ENCODE measurements at regions not wholly inside any gene's neighbourhood (a gene's known extent, or its start where the extent isn't known, plus 50 kb on each side); places are given as distances from the start of the nearest gene placed in this dataset.

DNA sequence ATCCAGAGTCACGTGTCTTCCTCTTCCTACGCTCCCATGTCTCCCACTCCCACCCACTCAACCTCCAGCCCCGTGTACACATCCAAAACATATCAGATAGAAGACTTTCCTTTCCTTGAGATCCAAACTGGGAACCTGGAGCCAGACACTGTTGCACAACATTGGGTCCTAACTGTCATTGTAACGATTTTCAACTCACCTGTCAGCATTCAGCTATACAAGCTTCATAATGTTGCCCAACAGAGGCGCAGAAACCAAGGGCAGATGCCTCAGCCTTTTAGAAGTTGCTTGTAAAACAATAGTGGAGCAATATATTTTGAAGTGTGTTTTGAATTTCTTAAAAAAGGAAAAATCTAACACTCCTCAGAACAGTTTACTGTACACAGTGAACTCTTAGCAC, 84.9 kb upstream of the GLIS3 start:
- DNase-seq (ENCODE audit: low spot score): no peak

DNA sequence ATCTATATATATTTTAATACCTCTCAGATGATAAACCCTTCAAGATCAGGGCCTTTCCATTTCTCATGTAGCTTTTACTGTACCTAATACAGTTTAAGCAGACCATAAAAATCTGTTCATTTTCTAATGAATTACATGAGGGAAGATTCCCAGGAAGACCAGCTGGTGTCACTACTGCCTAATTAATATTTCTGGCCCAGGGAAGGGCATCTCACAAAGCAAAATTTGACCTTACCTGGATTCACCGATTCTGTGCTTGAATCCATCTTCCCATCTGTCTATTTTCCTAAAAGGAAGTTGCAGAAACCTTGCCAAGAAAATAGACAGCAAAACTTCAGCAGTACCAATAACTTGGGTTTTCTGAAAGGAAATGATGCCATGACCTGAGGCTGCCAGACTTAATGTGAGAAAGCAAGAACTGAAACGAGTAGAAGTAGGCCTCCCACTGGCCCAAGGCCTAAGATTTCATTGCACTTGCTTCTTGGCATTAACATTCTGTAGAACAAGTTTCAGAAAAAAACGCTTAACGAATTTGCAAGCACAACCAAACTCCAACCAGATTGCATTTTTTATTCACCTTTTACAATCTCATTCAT, 83.0 kb upstream of the GLIS3 start:
- peak; percentile 53 for DNase-seq (ENCODE audit: low spot score)

DNA sequence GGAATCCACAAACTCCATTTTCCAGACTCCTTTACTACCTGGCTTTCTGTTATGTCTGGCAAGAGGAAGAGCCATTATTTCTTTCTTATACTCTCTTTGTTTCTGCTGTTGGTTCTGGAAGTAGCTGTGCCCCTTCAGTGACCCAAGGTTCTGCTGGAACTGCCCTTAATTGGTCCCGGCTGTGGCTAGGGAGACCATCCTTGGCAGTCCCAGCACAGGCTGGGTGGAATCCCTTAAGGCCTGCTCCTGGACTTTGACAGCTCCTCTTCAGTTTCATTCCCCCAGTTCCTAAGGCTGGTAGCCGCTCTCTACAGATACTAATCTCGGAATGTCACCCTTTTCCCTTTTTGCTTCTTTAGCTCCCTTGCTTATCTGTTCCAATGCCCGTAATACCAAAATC, 81.9 kb upstream of the GLIS3 start:
- DNase-seq (ENCODE audit: low spot score): no peak

DNA sequence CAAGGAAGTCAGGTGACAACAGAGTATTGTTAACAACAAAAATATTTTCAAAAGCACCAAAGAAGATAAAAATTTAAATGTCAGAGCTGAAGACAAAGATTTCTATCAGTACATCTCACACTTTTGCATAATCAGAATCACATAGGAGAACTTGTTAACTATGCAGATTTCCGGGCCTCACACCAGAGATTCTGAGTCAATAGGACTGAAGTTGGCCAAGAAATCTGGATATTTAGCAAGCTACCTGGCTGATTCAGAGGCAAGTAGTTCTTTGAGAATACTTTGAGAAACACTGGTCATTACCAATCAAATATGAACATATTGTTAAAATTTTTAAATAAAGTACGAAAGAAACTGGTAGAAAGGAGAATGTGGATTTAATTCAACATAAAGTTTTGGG, 80.5 kb upstream of the GLIS3 start:
- no peak for DNase-seq (ENCODE audit: low spot score)

DNA sequence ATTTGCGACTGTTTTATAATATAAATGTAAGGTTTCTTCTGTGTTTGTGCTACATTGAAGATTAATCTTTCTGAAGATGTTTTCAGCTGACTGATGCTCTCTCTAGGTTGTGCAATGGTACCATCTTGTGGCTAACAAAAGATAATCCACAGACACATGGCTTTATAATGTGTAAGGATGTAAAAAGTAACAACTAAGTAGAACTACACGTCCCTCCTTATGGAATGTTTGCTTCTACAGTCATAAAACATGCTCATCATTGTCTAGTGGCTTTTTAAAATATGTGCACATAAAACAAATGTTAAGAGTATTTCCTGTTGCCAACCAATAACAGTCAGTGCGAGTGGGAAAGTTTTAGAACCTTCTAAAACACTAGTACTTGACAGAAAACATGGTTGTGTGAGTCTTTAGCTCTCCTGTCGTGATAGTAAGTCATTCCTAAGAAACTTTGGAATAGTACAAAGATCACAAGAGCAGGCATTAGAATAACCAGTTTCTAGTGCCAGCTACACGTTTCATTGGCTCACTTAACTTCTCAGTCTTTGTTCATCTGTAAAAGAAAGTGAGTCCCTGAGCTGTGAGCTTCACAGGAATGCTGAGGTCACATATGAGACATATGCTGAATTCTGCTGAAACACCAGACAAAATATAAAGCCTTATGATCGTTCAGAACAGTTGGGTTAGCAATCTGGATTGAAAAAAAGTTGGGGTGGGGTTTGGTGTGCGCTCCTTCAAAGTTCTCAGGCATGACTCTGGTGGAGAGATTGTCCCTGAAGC, 75.7 kb upstream of the GLIS3 start:
- DNase-seq (ENCODE audit: low spot score): peak; percentile 76

DNA sequence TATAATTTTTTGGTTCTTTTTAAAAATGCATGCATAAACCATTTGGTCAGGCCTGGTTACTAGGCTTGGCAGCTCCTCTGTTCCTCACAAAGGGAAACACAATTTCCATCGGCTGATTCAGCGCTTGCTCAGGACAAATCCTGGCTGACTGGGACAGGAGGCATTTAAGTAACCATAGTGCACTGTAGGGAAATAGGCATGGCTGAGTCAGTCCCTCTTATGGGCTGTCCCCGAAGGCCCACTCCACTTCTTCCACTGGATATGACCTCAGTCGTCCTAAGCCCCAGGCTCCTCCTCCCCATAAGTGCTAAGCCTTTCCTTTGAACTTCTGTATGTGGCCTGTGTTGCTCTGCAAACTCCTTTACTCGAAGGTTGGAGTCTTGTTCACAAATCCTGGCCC, 71.2 kb upstream of the GLIS3 start:
- peak; percentile 97 for DNase-seq (ENCODE audit: low spot score)

DNA sequence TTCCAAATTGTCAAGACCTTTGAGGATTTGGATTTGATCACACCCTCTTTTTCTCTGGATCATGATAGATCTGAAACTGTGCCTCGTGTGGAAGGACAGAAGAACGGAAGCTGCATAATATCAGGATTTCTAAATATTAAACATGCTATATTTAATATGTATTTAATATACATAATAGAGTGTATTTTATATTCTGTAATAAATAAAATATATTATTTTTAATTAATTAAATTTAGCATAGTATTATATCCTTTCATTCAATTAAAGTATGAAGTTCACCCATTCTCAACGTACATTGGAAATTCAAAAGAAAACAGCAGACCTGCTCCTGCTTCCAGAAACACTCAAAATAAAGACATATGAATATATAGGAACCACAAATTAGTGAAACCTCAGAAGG, 70.6 kb upstream of the GLIS3 start:
- no peak for DNase-seq (ENCODE audit: low spot score)

DNA sequence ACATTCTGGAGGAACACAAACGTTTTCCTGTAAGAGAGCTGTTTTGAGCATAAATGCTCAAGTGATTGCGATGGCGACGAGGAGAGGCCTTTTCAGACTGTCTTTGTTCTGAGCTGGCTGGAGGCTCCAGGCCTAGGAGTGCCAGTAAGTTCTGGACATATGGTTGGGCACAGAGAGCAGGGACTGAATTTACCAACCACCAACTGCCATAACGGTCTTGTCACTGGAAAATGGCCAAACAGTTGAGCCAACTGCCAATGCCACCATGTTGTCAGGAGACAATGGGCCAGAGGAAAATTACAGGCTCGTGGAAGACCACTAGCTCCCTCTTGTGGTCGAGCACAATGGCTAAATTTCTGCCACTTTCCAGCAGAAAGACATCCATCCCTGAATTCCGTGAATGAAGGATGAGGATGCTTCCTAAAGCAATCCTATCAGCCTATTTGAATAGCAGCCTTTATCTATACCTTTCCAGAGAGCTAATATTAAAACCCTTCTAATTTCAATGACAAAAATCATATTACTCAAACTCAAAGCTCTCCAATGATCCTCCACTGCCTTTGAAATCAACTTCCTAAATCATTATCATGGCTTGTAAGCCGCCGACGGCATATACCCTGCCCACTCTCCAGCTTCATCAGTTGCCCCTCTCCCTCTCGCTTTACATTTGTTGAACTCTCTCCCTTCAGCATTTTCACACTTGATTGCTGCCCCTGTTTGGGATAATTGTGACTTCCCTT, 66.9 kb upstream of the GLIS3 start:
- DNase-seq (ENCODE audit: low spot score): peak; percentile 69

DNA sequence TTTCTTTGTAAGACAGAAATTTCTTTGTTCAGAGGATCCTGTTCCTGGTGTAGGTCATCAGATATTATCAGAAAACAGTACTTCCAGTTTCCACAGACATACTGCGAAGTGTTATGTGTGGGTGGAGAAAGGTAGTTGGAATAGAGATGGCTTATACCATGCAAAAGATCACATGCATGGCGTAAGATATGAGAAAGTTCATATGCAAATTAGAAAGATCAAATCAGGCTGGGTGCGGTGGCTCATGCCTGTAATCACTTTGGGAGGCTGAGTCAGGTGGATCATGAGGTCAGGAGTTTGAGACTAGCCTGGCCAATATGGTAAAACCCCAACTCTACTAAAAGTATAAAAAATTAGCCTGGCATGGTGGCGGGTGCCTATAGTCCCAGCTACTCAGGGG, 65.2 kb upstream of the GLIS3 start:
- DNase-seq (ENCODE audit: low spot score): no peak

DNA sequence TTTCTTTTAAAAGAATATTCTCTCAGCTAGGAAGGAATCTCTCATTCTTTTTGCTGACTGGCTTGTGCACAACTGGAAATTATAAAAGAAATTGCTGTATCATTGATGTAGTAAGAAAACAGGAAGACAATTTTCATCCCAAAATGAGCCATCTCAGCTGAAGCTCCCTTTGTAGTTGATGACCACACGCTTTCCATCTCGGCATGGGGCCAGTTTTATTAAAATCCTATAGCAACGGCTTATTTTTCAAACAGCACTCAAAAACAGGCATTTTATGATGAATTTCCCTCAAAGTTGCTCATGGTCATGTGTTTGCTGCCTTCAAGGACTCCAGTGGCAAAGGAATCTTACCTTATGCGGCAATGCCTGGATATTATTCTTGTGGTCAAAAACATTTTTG, 62.4 kb upstream of the GLIS3 start:
- DNase-seq (ENCODE audit: low spot score): no peak

DNA sequence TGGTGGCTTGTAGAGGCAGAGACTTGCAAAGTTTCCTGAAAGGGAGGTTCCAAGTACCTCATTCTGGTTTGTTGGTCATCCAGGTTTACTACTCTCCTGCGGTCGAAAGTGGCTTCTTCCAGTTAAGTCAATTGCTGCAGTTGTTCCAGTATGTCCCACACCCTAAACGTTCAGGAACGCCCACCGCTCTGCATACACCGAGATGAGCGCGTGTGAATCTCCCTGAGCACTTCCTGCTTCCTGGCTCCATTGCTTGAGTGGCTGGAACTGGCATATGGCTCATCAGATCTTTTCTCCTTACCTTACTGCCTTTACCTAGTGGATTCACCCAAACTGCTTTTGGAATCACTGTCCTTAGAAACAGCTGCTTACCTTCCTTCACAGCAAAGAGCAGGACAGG, 59.1 kb upstream of the GLIS3 start:
- DNase-seq (ENCODE audit: low spot score): no peak

DNA sequence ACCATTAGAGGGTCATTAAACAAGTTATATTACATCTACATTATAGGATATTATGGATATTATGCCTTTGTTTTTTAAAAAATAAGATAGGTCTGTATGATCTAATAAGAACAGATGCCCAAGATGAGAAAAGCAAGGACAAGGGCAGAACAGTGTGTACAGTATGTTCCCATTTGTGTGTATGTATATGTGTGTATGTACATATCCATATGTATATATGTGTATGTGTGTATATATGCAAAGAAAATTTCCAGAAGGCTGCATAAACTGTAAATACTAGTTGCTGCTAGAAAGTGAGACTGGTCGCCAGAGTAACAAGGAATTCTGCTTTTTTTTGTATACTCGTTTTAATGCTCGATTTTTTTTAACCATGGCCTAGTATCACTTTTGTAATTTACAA, 58.1 kb upstream of the GLIS3 start:
- no peak for DNase-seq (ENCODE audit: low spot score)

DNA sequence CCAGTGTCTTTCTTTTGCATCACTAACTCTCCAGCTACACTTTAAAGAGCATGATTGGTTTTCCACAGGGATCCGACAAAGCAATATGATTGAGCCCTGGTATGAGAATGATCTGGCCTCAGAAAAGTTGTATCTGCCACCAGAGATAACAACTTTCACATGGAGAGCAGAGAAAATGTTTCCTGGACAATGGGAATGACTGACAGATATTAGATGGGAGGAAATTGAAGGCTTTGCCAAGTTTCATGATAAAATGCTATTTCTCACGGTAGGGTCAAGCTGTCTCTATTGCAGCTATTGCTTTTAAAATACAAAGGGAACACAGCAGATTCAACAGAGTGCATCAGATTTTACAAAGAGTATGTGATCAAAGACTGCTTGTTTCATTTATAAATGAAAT, 56.4 kb upstream of the GLIS3 start:
- DNase-seq (ENCODE audit: low spot score): no peak

DNA sequence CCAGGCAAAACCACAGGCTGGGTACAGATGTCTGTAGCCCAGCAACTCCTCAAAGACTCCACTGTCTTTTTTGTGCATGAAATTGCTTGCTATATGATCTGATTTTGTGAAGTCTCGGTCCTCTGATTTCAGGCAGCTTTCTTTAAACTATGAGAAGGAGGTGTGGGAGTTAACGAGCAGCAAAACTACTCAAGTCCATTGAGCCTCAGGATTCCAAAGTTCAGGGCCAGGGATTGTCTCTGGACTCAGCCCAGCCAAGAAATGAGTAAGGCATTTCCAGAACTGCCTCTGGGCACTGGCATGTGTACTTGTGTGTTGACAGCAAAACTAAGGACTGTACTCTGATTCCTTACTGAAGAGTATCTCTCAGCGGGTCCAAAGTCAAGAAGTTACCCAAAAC, 53.4 kb upstream of the GLIS3 start:
- no peak for DNase-seq (ENCODE audit: low spot score)

DNA sequence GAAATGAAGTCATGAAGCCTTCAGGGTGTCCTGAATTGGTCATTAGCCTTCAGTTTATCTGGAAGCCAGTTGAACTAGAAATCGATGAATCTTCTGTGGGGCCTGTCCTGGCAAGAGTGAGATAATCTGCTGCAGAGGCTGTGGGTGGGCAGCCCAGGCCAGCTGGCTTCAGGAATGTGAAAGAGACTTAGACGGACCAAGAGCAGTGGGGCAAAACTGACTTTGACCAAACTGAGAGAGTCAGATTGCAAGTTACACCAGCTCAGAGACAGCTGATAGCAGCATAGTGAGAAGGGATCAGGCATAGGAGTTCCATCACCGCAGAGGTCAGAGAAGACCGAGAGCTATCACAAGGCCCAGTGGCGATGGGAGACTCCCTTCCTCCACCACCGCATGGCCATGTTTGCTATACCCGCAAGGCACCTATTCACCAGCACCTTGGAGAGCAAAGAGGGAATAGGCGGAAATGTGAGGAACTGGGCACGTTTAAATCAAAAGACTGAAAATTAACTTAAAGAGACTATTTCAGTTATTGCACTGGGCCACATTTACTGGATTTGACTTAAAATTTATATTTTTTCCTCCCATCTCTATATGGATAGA, 50.0 kb upstream of the GLIS3 start:
- no peak for DNase-seq (ENCODE audit: low spot score)
